Stimulated activated CD4-positive, alpha-beta T cell treated with anti-CD3 and anti-CD28 coated beads, Interleukin-1b, Interleukin-23, amount 100 ng/mL, for 48 hours (primary cell): ENCODE measurements at regions not wholly inside any gene's neighbourhood (a gene's known extent, or its start where the extent isn't known, plus 50 kb on each side); places are given as distances from the start of the nearest gene placed in this dataset.
A peak's percentile ranks its signal among the peaks of the same experiment; 100 is the strongest.
"Not testable (repeated sequence)": the region's sequence is repeated elsewhere in the genome, so short reads cannot be mapped to it uniquely, and the experiment has no call there.

Experiments used
- DNase-seq: peaks from one replicate; pipeline ENCODE4 v3.0.0-alpha.2; 2020

DNA sequence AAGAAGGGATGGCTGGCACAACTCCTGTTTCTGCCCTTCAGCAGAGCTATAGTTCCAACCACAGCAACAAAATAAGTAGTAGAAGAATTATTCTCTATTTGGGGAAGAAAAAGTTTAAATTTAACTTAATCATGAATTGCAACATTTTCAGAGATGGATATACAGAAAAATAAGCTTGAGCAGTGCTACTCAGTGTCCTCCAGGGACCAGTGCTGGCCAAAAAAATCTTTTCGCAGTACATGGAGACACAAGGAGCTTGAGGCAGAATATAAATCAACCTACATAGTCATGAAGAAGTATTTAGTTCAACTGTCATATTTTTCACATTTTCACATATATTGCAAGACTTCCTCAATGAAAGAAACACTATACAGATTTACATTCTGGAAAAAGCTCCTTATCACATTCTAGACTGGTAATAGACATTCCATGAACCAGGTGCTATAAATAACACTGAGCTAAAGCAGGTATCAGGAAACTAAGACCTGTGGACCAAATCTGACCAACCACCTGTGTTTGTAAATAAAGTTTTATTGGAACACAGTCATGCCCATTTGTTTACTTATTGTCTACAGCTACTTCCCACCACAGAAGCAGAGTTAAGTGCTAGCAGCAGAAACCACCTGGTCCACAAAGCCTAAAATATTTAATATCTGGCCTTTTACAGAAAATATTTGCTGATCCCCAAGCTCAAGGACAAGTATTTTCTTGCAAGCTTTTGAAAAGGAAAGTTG, 101.9 kb downstream of the RGS21 start:
- no peak for DNase-seq

DNA sequence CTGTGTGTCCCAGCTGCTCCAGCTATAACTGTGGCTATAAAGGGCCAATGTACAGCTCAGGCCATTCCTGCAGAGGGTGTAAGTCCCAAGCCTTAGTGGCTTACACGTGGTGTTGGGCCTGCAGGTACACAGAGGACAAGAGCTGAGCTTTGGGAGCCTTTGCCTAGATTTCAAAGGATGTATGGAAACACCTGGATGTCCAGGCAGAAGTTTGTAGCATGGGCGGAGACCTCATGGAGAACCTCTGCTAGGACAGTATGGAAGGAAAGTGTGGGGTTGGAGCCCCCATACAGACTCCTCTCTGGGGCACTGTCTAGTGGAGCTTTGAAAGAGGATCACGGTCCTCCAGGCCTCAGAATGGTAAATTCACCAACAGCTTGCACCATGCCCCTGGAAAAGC, 113.9 kb downstream of the RGS21 start:
- no peak for DNase-seq

DNA sequence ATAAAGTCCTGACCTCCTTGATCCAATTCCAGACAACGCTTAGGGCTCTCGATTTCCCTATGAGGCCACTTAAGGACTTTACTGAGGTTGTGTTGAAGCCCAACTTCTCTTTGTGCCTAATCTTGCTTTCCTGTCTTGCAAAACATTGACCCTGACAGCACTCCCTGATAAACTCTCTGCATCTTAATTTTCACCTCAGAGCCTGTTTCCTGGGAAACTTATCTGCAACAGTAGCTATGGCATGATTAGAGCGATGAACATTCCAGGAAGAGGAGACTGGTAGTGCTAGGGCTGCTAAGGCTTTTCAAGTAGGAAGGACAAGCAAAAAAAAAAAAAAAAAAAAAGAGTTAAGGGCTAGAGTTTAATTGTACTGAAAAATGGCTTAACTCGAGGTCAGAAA, 118.9 kb downstream of the RGS21 start:
- DNase-seq, result no peak

DNA sequence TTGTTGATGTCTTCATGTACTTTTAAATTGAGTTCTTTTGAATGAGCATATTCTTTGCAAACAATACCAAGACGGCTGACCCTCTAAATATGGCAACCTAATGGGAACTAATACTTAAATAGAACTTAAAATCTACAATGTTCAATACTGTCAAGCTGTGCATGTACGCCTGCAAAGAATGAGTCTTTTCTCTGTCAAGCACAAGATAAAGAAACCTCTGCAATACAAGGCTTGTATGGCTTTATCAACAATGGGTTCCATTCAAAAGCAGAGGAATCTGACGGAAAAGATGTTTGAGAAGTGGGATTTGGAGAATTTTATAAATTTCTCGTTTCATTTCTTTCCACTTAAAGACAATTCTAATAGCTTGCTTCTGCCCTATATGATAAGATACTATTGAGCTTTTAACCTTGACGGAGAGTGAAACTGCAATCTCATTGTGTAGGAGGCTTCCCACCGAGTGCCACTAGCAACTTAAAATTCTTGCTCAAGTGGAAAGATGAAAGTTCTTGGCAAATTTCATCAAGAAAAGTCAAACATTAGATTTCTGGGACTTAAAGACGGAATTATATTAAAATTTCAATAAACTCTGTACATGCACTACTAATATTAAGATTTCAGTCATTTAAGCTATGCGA, 119.8 kb downstream of the RGS21 start:
- no peak for DNase-seq

DNA sequence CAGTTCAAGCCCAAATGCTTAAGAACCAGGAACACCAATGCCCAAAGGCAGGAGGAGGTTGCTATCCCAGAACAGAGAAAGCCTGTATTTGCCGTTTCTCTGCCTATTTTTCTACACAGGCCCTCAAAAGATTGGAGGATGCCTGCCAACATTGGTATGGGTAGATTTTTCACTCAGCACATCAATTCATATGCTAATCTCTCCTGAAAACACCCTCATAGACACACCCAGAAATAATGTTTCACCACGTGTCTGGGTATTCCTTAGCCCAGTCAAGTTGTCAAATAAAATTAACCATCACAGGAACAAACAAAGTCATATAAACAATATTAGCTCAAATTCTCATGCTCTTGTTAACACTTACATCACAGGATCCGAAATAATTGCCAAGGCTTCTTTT, 121.9 kb downstream of the RGS21 start:
- DNase-seq, result no peak

DNA sequence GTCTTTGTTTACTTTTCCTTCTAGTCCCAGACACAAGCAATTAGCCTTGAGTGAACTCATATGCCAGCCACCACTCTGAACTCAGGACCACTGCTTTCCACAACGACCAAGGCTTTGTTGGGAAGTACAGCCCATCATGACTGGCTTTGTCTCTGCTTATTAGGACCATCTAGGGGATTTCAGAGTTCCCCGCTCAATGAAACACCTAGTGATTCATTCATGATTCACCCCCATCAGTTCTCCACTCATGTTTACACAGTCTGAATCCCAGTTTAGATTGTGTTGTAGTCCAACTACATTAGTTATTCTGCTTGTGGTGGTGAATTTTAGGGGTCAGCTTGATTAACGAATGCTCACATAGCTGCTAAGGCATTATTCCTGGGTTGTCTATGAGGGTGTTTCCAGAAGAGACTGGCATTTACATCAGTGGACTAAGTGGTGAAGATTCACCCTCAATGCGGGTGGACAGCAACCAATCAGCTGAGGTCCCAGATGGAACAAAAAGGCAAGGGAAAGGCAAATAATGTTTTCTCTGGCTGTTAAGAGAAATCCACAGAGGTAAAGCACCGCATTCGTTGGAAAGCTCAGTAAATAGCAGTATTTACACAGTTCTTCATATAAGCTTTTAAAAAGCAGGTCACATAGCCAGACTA, 122.7 kb downstream of the RGS21 start:
- DNase-seq, result no peak

DNA sequence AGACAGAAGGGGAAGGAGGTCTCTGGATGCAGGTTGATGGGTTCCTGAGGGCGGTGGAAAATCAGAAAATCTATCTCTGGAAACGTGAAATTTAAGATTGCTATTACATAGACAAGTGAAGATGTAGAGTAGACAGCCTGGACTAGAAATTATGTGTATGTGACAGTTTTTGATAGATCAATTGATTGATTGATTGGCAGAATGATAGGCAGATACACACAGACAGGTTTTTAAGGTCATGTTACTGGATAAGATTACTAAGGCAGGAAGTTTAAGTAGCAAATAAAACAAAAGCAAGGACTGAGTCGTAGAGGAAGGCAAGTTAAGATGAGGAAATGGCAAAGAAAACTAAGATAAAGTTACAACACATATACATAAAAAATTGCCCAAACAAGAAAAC, 124.7 kb downstream of the RGS21 start:
- DNase-seq, result no peak

DNA sequence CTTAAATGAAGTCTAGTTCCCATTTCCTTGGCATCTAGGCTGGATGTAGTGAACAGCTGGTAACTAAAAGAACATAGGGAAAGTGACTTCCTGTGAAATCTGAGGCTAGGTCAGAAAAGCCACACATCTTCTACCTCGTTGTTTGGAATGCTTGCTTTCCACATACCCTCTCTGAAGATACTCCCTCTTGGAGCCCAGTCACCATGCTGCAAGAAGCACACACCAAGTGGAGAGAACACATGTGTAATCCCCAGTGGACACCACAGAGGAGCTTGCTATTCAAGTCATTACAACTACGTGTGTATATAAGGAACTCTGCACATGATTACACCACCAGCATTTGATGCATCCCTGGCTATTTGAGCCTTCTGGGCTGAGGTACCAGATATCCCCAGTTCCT, 125.9 kb downstream of the RGS21 start:
- no peak for DNase-seq

DNA sequence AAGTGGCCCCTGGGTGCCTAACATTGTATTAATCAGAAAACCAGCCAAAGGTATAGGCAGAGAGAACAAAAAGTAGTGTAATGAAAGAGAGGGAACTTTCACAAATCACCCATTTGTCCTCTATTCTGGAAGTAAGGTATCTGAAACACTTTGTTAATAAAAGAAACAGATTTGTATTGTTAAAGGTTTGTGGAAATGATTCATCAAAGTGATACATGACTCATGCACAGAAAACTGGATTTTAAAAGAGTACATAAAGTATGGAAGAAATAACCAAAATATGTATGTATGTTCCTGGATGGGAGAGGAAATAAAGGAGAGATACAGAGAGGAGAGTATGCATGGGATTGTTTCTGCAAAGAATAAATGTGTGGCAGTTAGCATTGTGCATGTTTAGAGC, 126.8 kb downstream of the RGS21 start:
- DNase-seq, result no peak

DNA sequence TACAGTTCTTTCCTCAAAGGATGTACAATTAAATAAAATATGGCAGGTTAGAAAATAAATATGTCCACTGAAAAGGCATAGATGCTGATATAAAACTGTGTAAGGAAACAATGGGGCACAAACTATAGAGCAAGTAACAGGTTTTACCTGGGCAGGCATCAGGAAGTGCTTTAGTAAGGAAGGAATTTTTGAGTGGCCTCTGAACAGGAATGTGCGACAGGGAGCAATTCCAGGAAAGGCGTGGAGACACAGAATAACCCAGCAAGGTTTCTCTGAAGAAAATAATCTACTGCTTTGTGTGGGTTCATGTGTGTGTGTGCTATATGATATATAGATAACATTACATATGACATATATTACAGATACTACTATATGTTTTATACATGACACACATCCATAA, 128.4 kb downstream of the RGS21 start:
- no peak for DNase-seq

DNA sequence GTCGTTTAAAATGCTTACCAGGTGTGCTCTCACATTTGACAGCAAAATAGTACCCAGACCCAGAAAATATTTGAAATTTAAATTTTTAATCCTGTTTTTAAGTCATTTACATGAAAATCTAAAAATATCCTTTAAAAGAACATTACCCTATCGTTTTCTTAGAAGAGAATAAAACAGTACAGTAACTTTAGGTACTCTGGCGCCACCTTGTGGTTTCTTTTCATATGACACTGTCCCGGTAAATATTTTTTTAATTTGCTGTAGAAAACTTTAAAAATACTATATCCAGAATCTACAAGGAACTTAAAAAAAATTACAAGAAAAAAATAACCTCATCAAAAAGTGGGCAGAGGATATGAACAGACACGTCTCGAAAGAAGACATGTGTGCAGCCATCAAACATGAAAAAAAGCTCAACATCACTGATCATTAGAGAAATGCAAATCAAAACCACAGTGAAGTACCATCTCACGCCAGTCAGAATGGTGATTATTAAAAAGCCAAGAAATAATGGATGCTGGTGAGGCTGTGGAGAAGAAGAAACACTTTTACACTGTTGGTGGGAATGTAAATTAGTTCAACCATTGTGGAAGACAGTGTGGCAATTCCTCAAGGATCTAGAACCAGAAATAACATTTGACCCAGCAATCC, 129.2 kb downstream of the RGS21 start:
- peak; percentile 22 for DNase-seq

DNA sequence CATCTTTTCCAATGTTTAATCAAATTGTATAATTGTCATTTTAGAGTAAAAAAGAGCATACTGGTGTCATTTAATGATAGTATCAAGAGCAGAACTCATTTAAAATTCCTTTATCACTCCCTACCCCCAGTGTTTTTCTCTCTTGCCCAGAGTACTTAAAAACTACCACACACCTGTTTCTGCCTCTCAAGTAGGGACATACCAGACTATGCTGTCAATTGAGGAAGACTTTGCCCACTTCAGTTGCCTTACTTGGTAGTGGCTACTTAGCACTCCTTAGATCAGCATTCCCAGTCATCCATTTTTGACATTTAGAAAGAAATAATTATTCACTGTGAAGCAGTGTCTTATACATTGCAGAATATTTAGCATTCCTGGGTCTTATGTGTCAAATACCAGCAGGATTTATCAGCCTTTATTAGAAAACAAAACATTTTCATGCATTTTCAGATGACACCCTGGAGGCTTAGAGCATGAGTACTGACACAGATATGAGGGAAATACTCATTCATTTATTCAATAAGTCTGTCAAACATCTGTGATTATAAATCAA, 127.5 kb upstream of the RGS1 start:
- DNase-seq, result no peak

DNA sequence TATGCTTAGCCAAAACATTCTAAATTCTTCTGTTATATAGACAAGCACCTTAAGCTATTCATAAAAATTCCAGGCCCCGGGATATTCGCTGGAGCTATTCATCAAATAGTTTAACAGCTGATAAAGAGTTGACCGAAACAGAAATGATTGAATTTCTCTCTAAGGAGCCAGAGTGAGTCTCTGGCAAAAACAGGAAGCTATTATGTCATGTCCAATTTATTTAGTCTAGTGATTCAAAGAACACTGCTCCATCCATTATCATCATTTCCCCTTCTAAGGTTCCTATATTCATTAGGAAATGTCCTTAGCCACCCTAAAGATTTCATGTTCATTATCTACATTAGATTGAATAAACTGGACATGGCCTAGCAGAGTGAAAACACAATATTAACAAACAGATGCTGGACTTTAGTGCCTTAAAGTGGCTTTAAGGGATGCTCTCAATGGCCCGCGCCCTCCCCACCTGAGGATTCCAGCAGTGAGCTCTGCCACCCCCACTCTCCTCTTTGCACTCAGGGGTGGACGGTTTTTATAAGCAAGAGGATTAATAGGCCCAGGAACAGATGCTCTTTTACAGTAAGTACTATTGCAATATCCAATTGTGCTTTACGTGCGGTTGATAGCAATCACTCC, 122.1 kb upstream of the RGS1 start:
- DNase-seq, result no peak

DNA sequence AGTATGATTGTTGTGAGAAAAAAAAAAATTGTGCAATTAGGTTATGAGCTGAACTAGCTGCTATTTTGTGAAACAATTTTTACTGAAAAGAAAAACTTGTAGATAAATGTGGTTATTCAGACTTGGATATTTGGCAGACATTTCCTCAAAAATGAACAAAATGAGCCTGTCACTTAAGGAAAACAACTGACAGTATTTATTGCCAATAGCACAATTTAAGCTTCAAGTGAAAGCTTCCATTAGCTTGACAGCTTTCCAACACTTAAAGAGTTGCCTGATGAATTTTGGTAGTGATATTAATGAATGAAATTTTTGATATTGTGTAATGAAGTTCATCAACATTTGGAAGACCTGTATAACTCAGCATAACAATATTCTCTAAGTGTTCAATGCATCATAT, 116.1 kb upstream of the RGS1 start:
- DNase-seq, result no peak

DNA sequence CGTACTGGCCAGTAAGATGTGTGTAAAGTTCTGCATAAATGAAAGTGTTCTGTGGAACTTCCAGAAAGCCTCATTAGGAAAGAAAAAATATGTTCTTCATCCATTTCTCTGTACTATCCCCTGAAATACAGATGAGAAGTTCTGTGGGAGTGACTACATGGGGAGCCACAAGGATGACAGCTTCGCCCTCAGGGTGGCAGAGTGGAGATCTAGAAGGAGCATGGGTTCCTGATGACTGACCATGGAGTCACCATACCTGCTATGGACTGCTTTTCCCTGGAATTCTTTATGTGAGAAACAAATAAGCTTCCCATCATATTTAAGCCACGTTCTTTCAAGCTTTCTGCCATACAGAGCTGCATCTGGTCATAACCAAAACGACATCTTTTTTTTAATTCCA, 113.9 kb upstream of the RGS1 start:
- DNase-seq, result no peak

DNA sequence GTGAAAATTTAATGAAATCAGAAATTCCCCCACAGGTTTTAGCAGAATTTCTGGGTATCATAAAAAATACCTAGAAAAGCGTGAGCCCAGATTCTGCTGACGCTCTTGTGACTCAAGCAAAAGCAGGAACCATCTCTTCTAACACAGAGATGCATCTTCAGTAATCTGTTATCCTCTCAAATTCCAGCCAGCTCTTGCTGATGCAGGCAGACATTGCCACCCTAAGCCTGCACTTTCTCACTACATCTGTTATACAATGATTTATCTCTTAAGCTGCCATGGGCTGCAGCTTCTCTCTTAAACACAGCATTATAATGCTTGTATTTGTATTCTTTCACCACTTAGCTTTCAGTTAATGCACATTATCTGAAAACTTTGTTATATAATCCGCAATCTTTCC, 113.0 kb upstream of the RGS1 start:
- DNase-seq, result no peak

DNA sequence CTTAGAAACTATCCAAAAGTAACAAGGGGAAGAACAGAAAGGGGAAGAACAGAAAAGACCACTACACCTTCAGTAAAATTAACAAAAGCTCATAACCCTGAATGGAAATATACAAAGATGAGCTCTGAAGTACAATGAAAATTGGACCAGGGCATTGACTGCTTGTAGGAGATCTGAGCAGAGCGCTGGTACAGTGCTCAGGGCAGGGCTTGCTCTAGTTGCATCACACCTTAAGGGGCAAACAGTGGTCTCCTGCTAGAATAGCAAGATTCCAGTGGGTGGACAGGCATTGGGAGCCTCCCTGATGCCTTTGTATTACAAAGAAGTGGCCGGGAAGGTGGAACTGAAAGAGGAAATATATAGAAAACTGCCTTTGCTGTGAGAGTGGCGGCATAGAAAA, 111.9 kb upstream of the RGS1 start:
- no peak for DNase-seq

DNA sequence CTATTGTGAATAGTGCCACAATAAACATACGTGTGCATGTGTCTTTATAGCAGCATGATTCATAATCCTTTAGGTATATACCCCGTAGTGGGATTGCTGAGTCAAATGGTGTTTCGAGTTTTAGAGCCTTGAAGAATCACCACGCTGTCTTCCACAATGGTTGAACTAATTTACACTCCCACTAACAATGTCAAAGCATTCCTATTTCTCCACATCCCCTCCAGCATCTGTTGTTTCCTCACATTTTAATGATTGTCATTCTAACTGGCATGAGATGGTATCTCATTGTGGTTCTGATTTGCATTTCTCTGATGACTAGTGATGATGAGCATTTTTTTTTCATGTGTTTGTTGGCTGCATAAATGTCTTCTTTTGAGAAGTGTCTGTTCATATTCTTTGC, 110.4 kb upstream of the RGS1 start:
- not testable (repeated sequence) for DNase-seq

DNA sequence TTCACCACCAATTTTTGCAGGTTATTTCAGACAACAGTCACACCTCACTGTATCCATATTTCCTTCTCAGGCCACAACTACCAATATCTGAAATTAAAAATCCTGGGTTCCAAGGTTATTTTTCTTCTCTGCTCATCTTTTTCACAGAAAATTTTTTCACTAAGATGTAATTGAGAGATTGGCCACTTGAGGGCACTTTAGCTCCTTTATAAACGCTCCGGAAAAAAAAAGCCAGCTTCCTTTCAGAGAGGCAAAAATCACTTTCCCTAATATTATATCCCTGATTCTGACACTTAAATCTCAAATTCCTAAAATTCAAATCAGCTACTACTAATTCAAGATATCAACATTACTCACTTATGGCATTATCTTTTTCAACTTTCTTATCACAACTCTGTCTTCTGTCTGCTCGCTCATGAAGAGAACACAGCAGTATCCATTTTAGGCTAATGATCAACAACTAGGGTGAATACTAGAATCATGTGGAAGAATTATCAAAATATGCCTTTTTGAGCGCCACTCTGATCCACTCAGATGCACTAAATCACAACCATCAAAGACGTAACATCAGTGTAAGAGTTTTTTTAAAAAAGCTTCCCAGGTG, 101.4 kb upstream of the RGS1 start:
- DNase-seq, result no peak

DNA sequence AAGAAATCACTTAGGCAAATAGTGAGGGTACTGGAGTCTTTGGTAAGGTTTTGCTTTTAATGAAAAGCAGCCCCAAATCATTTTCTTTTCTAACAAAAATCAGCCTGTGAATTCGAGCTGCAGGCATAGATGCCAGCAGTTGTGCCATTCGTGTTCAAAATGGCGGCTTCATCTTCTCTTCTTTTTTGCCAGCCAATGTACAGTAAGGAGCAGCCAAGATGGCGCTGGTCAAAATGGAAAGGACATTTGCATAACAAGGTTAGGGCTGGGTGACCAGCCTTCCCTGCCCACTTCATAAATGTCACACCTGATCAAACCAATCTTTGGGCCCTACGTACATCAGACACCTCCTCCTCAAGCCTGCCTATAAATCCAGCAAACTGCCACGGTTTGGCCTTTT, 100.2 kb upstream of the RGS1 start:
- DNase-seq, result no peak

DNA sequence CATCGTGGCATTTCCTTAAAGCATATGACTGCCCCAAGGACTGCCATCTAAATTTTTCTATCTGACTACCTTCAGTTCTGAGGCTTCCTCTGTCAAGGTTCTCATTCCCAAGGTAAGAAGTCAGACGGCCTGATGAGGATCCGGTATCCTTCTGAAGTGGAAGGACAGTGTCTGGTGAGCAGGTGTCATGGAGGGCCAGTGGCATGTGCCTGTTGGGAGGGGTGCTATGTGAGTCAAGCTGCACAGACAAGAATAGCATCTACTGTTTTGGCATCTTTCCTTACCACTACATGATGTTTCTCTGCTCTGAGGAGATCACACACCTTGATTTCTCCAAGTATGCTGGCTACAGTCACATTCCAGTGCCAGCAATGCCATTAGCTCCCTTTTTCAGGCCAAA, 99.6 kb upstream of the RGS1 start:
- no peak for DNase-seq

DNA sequence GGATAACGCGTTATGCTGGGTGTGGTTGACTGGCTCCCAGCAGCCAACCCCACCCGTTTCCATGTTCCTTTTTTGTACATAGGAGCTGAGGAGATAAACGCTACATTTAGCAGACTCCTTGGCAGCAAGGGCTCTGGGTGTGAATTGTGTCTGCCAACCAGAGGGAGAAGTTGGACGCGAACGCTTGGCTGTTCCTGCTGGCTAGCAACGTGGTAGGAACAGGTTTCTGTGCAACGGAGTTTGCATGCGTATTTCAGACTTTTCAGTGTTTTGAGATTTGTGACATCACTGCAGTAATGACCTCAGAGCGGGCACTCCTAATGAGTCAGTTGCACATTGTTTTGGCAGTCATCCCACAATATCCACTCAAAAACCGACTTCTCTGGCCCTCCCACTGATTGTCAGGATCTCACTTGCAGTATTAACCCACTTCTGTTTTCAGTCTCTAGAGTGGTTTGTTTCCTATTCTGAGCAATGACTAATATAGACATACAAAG, 98.7 kb upstream of the RGS1 start:
- peak; percentile 7 for DNase-seq

DNA sequence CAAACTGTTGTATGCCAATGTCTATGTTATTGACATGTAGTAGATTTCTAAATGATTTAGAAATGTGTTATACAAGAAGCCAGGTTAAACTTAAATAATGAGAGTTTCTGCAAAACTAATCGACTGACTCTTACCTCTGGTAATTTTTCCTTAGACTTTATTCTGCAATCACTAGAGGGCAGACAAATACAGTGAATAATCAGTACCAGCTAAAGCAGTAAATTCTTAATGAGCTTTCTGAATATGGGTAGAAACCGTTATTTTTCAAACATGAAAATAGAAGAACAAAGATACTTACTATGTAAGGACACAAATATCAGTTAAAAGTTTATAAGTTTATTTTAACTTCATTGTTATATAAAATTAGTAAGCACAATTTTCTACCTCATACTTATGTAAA, 97.9 kb upstream of the RGS1 start:
- no peak for DNase-seq
